ENCODE measurements at regions not wholly inside any gene's neighbourhood (a gene's known extent, or its start where the extent isn't known, plus 50 kb on each side); places are given as distances from the start of the nearest gene placed in this dataset.
A peak's percentile ranks its signal among the peaks of the same experiment; 100 is the strongest.

DNA sequence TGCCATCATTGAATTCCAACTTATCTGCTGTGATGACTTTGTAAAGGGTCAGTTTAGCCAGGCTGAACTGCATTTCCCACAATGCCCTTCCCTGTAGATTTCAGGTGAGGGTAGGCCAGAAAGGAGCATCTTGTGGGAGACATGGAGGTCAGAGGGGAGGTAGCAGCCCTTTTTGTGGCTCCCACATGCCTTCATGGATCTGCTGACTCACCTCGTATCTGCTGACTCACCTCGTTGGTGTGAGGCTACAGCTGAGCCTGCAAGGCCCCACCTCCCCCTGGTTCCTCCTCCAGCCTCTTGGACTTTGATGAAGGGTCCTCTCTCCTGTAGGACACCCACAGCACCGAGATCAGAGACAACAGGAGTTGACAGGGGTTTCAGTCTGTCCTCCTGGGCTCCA lies 102.5 kb downstream of the SALL1 start:
- no peak overlapping the region for H3K4me3 Mint-ChIP-seq
- peak overlapping the region; percentile 3 for H3K27ac Mint-ChIP-seq
- no peak for DNase-seq (ENCODE audit: extremely low spot score, unreplicated experiment)
- TF ChIP-seq, protein P1, sequence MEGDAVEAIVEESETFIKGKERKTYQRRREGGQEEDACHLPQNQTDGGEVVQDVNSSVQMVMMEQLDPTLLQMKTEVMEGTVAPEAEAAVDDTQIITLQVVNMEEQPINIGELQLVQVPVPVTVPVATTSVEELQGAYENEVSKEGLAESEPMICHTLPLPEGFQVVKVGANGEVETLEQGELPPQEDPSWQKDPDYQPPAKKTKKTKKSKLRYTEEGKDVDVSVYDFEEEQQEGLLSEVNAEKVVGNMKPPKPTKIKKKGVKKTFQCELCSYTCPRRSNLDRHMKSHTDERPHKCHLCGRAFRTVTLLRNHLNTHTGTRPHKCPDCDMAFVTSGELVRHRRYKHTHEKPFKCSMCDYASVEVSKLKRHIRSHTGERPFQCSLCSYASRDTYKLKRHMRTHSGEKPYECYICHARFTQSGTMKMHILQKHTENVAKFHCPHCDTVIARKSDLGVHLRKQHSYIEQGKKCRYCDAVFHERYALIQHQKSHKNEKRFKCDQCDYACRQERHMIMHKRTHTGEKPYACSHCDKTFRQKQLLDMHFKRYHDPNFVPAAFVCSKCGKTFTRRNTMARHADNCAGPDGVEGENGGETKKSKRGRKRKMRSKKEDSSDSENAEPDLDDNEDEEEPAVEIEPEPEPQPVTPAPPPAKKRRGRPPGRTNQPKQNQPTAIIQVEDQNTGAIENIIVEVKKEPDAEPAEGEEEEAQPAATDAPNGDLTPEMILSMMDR (conservative IDR thresholded peaks at IDR 0.05): no peak
- peaks cover 3% of the 10 kb centered on the region for H3K27me3 Mint-ChIP-seq
- H3K36me3 Mint-ChIP-seq: no peaks in the 10 kb centered on the region
- H3K4me1 Mint-ChIP-seq (ENCODE audit: unreplicated experiment): peaks cover 13% of the 10 kb centered on the region
- no peaks in the 10 kb centered on the region for H3K9me3 Mint-ChIP-seq

DNA sequence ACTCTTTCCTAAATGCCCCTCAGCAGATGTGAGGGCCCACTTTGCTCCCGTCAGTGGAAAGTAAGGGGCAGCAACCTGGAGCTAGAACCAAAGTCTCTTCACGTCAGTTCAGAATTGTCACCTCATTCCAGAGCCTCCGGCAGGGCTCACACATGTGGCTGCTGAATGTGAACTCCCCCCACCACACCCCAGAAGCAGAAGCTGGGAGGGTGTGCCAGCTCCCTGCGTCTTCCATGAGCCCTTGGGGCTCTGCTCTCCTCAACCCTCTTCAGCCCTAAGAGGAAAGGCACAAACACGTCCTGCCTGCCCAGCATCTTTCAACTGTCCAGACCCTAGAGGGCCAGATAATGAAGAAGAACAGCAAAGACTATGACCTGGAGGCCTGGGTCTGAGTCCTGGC lies 105.3 kb downstream of the SALL1 start:
- Mint-ChIP-seq H3K4me3 (no peak overlapping the region), H3K4me1 (ENCODE audit: unreplicated experiment) (peaks cover 13% of the 10 kb centered on the region)

DNA sequence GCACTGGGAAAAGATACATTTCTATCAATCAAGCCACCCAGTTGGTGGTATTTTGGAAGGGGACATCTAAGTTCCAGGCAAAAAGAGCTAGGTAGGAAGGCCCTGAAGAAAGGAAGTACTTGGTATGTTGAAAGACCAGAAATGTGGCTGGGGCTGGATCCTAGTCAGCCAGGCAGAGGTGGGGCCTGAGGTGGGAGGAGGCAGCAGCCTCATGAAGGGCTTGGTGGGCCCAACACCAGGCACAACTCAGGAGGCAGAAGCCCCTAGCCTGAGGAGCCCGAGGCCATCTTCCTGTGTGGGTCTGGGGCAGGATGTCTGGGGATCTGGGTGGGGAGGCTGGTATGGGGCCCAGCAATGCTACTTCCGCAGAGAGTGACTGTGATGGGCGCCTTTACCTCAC lies 105.9 kb downstream of the SALL1 start:
- TF ChIP-seq, protein P1 (conservative IDR thresholded peaks at IDR 0.05): no peak
- H3K4me3 Mint-ChIP-seq: no peak overlapping the region
- H3K27ac Mint-ChIP-seq: peak overlapping the region; percentile 61
- H3K9me3 Mint-ChIP-seq: no peaks in the 10 kb centered on the region
- no peaks in the 10 kb centered on the region for H3K36me3 Mint-ChIP-seq
- DNase-seq (ENCODE audit: extremely low spot score, unreplicated experiment): no peak
- peaks cover 3% of the 10 kb centered on the region for H3K27me3 Mint-ChIP-seq
- H3K4me1 Mint-ChIP-seq (ENCODE audit: unreplicated experiment): peaks cover 13% of the 10 kb centered on the region

More for the DNA sequence above, 105.3 kb downstream of the SALL1 start:
- peaks cover 3% of the 10 kb centered on the region for H3K27me3 Mint-ChIP-seq
- H3K9me3 Mint-ChIP-seq: no peaks in the 10 kb centered on the region
- DNase-seq (ENCODE audit: extremely low spot score, unreplicated experiment): no peak
- no peaks in the 10 kb centered on the region for H3K36me3 Mint-ChIP-seq
- TF ChIP-seq, protein P1 (conservative IDR thresholded peaks at IDR 0.05): no peak
- no peak overlapping the region for H3K27ac Mint-ChIP-seq

DNA sequence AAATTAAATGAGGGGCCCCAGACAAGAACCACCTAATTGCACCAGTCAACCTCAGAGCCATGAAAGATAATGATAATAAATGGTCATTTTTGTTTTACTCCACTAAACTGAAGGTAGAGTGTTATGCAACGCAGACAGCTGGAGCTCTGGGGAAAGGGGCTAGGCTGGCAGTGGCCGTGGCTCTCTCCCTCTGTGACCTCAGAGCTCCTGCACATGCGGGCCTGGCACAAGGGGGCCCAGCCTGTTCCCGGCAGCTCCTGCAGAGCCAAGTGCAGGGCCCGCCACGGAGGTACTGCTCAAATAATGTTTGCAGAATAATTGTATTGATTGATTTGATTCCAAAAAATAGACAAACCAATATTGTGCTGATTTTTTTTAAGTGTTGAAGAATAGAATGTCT lies 109.5 kb downstream of the SALL1 start:
- no peak overlapping the region for H3K27ac Mint-ChIP-seq
- H3K4me1 Mint-ChIP-seq (ENCODE audit: unreplicated experiment): peaks cover 7% of the 10 kb centered on the region
- TF ChIP-seq, protein P1 (conservative IDR thresholded peaks at IDR 0.05): no peak
- no peak for DNase-seq (ENCODE audit: extremely low spot score, unreplicated experiment)
- peaks cover 9% of the 10 kb centered on the region for H3K27me3 Mint-ChIP-seq
- H3K4me3 Mint-ChIP-seq: no peak overlapping the region
- H3K36me3 Mint-ChIP-seq: no peaks in the 10 kb centered on the region
- H3K9me3 Mint-ChIP-seq: no peaks in the 10 kb centered on the region

DNA sequence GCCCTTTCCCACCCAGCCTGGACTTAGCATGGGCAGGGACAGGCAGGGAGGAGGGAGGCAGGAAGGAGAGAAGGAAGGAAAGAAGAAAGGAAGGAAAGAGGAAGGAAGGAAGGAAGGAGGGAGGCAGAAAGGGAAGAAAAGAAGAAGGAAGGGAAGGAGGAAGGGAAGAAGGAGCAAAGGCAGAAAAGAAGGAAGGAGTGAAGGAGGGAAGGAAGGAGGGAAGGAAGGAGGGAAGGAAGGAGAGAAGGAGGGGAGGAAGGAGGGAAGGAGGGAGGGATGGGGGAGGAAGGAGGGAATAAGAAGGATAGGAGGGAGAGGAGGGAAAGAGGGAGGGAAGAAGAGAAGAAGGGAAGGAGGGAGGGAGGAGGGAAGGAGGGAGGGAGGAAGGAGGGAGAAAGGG lies 110.4 kb downstream of the SALL1 start:
- peaks cover 9% of the 10 kb centered on the region for H3K27me3 Mint-ChIP-seq
- no peaks in the 10 kb centered on the region for H3K36me3 Mint-ChIP-seq
- no peak overlapping the region for H3K27ac Mint-ChIP-seq
- no peak overlapping the region for H3K4me3 Mint-ChIP-seq
- H3K9me3 Mint-ChIP-seq: no peaks in the 10 kb centered on the region
- no peak for DNase-seq (ENCODE audit: extremely low spot score, unreplicated experiment)
- TF ChIP-seq, protein P1 (conservative IDR thresholded peaks at IDR 0.05): no peak
- peaks cover 7% of the 10 kb centered on the region for H3K4me1 Mint-ChIP-seq (ENCODE audit: unreplicated experiment)

Measured in type B pancreatic cell (in vitro differentiated cells).